NCI-H2227 treated with DMSO at 0.1 percent for 48 hours (cell line): ENCODE measurements at regions not wholly inside any gene's neighbourhood (a gene's known extent, or its start where the extent isn't known, plus 50 kb on each side); places are given as distances from the start of the nearest gene placed in this dataset.

Experiments used
- DNase-seq: peaks from one replicate; lab custom pipeline; 2025; lab: John Stamatoyannopoulos, UW

DNA sequence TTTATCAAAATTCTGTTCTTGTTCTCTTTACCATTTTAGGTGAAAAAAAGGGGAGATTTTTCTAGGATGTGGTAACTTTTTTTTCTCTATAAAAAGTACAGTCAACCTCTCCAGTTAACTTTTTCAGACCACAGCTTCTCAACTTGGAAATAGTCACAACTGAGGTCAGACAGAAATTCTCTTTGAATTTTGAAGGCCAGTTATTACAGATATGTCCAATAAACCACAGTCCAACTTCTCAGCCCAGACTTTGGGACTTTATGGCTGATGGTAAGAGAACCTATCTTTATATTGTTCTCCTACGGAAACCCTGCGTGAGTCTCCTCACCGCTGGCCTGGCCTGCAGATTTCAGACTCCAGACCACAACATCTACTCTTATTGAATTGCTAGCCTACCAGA lies 176.7 kb downstream of the DACT1 start:
- DNase-seq, result no peak

DNA sequence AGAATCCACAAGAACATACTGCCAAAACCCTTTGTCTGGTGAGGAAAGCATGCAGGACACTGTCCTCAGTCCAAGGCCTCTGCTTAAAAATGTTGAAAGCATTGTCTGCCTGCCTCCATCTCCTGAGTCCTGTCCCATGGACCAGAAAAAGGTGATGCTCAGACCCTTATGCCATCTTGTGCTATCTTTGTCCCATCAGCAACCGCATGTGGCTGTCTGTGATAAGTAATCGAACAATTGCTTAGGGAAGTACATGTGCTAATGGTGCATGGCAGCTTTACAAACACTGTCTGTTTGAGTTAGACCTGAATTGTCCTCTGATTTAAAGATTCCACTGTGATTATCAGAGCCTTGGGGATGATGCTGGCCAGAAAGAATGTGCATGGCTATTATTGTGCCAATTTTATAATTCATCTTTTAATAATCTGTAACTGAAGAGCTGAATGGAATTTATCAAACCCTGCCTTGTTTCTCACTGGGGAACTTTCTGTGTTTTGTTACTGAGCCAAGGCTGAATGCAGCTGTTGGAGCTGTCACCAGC lies 177.5 kb downstream of the DACT1 start:
- no peak for DNase-seq

DNA sequence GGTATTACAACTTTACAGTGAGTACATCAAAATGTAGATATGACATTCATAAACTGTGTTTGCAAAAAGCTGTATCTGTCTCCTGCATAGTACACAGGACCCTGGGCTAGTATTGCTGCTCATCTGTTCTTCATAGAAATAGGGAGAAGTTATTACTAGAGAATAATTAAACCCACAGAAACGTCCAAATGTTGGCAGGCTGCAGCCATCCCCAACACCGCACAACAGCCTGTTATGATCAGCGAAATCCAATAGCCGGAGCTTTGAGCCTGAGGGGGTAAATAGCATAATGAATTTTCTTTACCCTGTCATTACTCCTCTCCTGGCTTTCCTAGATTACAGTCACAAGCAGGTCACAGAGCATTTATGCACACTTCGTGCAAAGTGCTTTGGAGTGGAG lies 178.0 kb downstream of the DACT1 start:
- peak; percentile 90 for DNase-seq

DNA sequence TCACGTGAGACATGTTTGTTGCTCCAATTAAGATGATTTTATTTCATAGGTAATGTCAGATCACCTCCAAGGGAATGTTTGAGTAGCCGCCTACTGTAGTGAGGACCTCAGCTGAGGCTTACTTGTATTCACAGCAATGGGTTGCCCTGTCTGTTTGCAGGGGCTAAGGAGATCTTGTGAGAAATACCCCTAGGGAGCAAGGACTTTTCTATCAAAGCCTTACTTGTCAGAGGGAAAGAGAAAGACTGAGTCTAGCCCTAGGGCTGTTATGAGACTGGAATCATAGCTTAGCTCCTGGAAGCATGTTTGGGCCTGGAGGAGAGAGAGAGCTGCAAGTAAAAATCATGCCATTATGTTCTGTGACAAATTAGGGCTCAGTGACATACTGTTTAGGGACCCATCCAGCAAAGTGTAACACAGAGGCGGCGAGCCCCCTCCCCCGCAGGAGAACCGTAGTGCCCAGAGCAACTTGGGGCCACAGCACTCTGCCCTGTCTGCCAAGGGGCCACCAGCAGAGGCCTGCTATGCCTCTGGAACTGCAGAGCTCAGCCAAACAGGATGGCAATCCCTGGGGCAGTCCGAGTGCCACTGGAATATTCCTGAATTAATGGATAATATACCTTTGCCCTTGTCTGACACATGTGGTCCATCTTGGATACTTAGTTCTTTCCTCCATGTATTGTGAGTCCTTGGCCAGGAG lies 178.8 kb downstream of the DACT1 start:
- DNase-seq, result no peak

DNA sequence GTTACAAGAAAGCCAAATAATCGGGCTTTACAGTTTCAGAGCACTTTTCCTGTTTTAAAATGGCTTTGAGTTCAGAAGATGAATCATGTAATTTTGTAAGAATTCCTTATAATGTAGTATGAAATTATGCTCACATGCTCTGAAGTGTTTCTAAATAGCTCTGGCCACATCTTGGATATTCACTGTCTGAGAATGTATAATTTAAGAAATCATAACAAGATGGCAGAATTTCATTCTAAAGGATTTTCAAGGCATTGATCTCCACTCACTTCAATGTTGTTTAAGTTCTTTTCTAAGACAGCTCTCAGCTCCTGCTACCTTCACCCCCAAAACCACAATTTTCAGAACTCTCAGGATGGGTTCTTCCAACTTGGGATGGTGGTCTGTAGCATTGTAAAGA lies 180.1 kb downstream of the DACT1 start:
- DNase-seq, result no peak

DNA sequence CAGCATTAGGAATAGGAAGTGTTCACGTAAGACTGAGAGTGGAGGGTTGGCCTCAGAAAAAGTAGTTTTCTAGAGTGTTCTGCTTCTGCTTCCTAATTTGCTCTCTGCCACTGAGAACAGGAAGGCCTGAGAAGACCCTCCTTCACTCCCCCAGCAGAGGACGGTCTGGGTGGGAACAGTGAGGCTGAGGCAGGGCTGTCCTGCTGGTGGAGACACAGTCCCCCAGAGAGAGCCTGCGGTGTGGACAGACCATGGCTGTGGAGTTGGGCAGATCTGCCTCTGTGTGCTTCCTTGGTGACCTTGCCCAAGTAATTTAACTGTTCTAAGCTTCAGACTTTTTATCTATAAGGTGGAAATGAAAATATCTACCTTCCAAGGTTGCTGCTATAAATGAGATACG lies 182.3 kb downstream of the DACT1 start:
- no peak for DNase-seq

DNA sequence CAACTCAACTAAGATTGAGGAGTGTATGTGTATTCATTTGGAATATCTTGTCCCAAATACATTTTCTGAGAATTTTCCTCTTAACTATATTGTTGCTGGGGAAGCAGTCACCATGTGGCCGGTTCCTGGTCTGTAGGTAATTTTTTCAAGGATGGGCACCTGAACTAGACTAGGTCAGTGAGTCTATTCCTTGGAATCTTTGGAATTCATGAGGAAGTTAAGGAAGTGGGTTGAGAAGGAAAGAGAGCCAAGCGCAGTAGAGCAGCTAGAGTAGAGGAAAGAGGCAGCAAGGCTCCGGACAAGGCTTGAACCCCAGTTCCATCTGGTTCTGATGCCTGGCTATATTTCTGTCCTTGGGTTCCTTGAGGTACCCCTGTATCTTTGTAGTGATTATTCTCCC lies 183.7 kb downstream of the DACT1 start:
- no peak for DNase-seq

DNA sequence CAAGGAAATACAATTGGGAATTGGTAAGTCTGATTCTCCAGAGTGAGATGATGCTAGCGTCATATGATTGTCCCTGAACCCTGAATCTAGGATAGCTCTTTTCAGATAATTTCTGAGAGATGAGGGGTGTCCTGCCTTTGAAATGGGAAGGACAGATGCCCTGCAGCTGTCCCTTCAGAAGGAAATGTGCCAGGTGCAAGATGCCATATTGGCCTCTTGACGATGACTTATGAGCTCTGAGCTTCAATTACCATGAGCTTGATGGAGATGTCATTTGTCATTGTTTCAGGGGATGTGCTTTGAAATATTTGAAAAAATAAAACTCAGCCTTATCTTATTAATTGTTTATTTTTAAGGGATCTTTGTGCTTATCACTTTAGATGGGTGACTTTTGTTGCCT lies 185.1 kb downstream of the DACT1 start:
- DNase-seq, result no peak

DNA sequence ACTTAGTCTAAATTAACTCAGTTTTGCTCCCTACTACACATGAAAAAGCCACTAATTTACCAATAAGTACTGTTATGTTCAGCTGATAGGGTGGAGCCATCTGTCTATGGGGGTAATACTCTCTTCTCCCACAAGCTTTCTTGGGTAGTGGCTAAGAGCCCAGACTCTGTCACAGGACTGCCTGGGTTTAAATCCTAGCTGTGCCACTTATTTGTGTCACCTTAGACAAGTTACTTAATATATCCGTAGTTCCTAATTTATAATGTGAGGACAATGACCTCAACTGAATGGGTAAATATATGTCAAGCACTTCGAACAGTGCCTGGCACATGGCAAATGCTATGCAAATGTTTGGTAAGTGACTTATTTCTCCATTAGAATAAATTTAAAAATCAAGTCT lies 185.6 kb downstream of the DACT1 start:
- DNase-seq, result no peak

DNA sequence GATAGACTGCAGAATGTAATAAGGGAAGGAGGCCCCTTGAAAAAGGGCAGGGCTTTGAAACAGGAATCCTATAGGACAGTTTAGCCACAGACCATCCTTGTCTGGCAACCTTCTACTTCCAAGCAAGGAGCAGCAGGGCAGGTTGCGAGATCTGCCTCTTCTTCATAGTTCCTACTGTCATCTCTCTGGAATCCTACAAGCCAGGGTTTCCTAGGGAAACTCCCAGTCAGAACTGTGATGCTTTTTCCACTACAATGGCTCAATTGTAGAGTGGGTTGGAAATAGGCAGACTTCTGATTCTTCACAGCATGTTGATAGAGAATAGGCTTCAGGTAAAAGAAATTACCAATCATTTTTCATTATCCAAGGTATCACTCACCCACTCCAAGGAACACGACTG lies 186.3 kb downstream of the DACT1 start:
- no peak for DNase-seq

DNA sequence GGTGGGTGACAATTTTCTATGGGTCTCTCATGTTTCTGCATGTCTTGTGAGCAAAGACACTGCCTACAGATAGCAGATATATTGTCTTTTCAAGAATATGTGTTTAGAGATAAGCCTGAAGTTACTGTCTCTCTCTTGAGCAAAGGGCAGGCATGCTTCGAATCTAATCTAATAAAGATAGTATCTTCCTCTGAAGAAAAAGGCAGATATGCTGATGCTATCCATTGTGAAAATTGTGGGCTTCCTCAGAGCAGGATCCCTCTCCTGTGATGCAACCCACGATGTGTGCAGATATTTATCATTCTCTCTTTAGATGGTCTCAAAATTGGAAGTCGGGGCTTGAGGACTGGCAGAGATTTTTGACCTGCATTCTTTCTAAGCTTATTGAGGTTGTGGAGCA lies 187.0 kb downstream of the DACT1 start:
- DNase-seq, result no peak

DNA sequence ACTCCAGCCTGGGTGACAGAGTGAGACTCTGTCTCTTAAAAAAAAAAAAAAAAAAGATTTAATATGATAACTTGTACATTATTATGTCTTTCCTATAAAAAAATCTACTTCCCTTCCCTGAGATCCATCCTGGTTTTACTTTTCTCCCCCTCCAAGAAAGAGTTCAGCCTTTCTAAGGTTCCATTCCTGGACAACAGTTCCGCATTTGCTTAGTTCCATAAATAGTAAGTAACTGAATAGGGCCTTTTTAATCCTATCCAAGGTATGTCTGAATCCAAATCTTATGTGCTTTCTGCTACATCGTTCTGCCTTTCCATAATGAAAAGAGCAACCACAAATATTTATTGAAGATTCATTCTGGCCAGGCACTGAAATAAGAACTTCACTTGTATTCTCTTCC lies 187.8 kb downstream of the DACT1 start:
- DNase-seq, result no peak

DNA sequence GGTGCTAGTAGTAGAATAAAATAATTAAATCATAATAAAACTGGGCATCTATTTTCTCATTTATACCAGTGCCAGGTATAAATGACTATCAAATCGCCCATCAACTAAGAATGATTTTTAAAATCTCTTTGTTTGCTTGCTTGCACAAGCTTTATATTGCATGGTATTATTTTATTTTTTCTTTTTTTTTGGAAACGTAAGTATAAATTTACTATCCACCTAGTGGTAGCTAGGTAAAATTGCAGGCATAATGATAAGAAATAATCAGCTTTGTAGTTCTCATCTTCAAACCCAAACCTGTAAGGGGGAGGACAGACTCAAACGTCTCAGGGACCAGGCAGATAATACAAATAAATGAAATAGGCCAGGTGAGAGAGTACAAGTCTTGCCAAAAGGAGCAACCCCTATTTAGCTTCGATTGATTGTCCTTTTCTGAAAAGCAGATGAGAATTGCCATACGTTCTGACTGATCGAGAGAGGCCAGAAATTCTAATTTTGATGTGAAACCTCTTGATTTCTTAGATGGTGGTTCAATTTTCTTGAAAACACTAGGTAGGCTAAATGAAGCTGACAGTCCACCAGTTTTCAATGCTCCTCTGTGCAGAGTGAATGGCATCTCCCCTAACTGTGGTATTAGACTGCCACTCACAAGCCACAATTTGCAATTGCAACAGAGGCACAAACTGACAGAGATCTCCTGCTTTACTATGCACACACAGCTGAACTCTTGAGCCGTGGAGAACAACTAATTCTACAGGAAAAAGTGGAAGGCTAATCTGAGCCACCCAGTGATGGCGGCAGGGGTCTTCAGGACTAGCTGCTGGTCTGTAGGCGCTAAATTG lies 189.3 kb downstream of the DACT1 start:
- no peak for DNase-seq

DNA sequence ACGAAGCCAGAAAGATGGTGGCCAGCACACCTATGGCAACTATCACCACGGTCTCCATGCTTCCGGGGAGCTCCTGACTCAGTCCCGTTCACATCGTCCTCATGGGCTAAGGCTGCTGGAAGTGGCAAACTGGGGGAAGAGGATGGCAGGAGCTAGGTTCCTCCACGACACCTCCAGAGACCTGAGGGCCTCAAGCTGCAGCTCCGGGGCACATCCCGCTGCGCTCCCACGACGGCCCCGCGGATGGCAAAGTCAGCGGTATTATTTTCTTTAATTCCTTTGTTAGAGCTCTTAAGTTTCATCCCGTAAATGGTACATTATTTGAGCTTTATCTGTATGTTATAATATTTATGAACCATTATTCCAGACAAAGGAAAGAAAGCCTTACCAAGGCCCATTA lies 190.5 kb downstream of the DACT1 start:
- no peak for DNase-seq

DNA sequence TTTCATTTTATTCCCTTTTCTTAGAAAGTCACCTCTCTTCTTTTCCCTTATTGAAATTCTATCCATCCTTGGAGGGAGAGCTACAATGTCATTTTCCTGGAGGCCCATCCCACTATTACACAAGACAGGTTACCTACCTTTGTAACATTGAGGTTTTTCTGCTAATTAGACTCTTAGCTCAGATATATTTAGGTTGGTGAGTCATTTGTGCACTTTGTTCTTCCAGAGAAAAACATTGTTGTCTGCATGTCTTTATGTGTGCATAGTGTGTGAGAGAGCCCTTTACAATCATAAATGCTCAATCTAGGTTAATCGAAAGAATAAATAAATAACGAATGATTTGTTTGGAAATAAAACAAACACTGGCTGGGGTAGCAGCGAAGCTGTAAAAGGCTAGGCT lies 191.8 kb downstream of the DACT1 start:
- no peak for DNase-seq

DNA sequence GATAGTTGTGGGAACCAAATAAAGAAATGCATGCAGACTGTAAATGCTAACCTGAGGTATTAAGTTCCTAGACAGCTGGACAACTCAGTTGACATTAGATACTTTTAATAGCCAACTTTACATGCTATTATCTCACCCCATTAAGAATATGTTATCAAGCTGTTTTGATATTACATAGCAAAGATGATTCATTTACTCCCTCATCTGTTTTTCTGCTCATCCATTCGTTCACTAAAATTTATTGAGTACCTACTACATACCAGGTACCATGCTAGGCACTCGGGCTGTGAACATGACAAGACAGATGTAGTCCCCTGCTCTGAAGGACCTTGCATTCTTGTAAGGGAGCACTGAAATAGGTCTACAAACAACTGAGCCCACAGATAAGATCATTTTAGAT lies 192.4 kb downstream of the DACT1 start:
- DNase-seq, result no peak

DNA sequence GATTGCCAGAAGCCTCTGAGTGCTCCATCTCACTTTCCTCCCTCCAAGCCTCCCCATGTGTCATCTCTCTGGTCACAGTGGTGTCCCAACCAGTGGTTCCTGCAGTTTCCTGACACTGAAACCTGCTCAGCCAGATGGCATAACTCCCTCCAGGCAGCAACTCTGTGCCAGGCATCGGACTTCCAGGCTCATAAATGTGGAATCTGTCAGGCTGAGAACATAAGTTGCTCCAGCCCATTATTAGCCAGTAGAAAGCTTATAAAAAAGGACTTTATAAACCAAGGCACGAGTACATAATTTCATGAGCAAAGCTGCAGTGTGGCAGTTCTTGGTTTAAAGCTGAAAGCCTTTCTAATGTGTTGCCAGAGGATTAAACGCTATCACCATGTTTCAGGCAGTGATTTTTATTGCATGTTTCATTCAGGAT lies 194.3 kb downstream of the DACT1 start:
- no peak for DNase-seq

DNA sequence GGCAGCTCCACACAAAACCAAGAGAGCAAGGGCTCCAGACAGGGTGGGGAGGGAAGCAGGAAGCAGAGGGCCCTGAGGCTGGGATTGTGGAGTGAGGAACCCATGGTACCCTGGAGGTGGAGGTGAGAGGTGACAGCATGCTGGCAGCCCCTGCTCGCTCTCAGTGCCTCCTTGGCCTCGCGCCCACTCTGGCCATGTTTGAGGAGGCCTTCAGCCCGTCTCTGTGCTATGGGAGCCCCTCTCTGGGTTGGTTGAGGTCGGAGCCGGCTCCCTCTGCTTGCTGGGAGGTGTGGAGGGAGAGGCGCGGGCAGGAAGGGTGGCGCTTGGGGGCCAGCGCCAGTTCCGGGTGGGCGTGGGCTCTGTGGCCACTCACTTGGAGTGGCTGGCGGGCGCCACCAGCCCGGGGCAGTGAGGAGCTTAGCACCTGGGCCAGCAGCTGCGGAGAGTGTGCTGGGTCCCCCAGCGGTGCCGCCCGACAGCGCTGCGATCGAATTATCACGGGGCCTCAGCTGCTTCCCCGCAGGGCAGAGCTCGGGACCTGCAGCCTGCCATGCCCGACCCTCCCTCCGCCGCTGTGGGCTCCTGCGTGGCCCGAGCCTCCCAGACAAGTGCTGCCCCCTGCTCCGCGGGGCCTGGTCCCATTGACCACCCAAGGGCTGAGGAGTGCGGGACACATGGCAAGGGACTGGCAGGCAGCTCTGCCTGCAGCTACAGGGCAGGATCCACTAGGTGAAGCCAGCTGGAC lies 196.0 kb downstream of the DACT1 start:
- no peak for DNase-seq

DNA sequence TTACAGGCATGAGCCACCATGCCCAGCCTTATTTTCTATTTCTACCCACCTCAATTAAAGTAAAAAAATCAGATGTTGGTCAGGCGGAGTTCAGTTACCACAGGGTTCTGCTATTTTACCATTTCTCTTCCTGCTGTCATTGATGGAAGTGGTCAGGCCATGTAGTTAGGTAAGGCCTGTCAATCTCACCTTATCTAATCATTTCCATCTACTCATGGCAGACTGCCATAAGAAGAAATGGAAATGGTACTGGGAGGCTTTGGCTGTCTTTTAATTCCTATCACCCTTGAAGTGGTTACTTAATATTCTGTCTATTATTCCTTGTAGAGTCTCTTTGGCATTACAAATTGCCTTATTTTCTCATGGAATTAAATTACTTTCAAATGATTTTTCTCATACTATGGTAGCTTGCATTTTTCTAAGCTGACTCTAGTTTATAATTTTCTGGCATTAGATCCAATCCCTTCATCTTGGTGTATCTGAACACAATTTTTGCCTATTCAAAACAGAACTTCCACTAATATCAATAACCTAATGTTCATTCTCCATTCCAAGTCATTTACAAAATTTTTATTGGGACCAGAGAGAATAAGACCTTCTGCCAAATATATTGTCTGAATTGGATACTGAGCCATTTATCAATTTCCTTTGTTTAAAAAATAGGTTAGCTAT lies 198.7 kb downstream of the DACT1 start:
- DNase-seq, result no peak

DNA sequence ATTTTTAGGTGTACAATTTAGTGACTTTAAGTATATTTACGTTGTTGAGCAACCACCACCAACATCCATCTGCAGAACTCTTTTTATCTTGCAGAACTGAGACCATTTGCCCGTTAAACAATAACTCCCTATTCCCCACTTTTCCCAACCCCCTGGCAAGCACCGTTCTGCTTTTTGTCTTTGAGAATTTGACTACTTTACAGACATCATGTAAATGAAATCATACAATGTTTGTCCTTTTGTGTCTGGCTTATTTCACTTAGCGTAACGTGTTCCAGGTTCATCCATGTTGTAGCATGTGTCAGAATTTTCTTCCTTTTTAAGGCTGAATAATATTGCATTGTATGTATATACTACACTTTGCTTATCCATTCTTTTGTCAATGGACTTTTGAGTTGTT lies 201.5 kb downstream of the DACT1 start:
- DNase-seq, result no peak

DNA sequence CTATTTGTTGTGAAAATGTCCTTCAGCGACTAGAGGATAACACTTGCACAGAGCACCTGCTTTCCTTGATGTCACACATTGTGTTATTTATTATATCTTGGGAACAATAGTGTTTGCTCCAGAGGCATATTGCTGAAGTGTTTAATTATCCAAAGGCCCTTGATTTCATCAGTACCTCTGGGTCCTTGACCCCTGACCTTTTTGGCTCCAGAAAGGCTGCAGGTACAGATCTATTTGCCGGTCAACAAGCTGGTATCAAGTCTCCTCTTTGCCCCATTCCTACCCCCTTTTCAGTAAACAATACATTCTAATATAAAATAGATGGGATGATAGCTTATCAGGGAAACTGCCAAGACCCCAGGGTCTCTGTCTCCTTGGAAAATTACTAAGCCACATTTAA lies 206.8 kb downstream of the DACT1 start:
- peak; percentile 57 for DNase-seq
